Erythroblast (primary cell): ENCODE measurements at regions not wholly inside any gene's neighbourhood (a gene's known extent, or its start where the extent isn't known, plus 50 kb on each side); places are given as distances from the start of the nearest gene placed in this dataset.

Experiments
- GATA1 ChIP-seq: IDR thresholded peaks from 2 replicates; pipeline ENCODE4 v1.6.1; 2011; ENCODE audit warnings: low read depth, mild to moderate bottlenecking, control low read depth, low read length, moderate library complexity
- POLR2A ChIP-seq: IDR thresholded peaks from 2 replicates; pipeline ENCODE4 v1.6.1; 2011; ENCODE audit warnings: mild to moderate bottlenecking, low read length

- TF ChIP-seq POLR2A: no peak
- TF ChIP-seq GATA1: no peak
Measured at GRCh38 chr6:167589615-167589940, 237.1 kb upstream of the AFDN start.
